ENCODE measurements at regions not wholly inside any gene's neighbourhood (a gene's known extent, or its start where the extent isn't known, plus 50 kb on each side); places are given as distances from the start of the nearest gene placed in this dataset.

- POLR2A ChIA-PET, result no interaction called here
- WGBS (ENCODE audit: low lambda C conversion rate), result 32% methylated on average over 3 of the region's 3 CpGs
- no peak overlapping the region for H3K27ac ChIP-seq (ENCODE audit: low read depth in 2 of 2, low read length in 1 of 2)
Measured at GRCh38 chr1:58156831-58157230, 389.7 kb downstream of the OMA1 start.

GRCh38 chr1:58156124-58156468 is 390.4 kb downstream of the OMA1 start:
- no peak overlapping the region for H3K4me2 ChIP-seq
- ChIA-PET CTCF (interaction anchor here (0.7 to 2.3 kb wide), 2 partner anchors 12 to 359 kb away, joined by 3 to 6 read pairs; no protein-coding TSS in a partner anchor), POLR2A (no interaction called here)
- H3K79me2 ChIP-seq (ENCODE audit: insufficient read depth), result no peaks in the 10 kb centered on the region
- H3K9me3 ChIP-seq, result no peaks in the 10 kb centered on the region
- no peaks in the 10 kb centered on the region for H3K36me3 ChIP-seq (replicated peaks in 1 of 2; ENCODE audit: control insufficient read depth in 1 of 2, insufficient read depth in 2 of 2, low read length in 1 of 2)
- H3F3A ChIP-seq (replicated peaks; ENCODE audit: insufficient read depth), result no peaks in the 10 kb centered on the region
- H3K9me2 ChIP-seq, result no peaks in the 10 kb centered on the region
- no peak overlapping the region for H3K9ac ChIP-seq
- no peaks in the 10 kb centered on the region for H4K20me1 ChIP-seq (ENCODE audit: insufficient read depth)
- DNase-seq, result no peak
- H2AFZ ChIP-seq (ENCODE audit: low read depth), result no peak overlapping the region
- TF ChIP-seq TCF12 (IDR thresholded peaks at IDR 0.05) (no peak), RCOR1 (IDR thresholded peaks at IDR 0.05; ENCODE audit: low read length) (no peak), IRF3 (IDR thresholded peaks at IDR 0.05; ENCODE audit: low read depth, low read length) (no peak), GATA2 (CRISPR knock-in tag; IDR thresholded peaks at IDR 0.05) (no peak), NFIC (IDR thresholded peaks at IDR 0.05; ENCODE audit: borderline replicate concordance) (no peak), FOXM1 (IDR thresholded peaks at IDR 0.05; ENCODE audit: low read depth) (no peak), MAX (IDR thresholded peaks at IDR 0.05; ENCODE audit: low read depth) (no peak)
- TF ChIP-seq, protein P1, sequence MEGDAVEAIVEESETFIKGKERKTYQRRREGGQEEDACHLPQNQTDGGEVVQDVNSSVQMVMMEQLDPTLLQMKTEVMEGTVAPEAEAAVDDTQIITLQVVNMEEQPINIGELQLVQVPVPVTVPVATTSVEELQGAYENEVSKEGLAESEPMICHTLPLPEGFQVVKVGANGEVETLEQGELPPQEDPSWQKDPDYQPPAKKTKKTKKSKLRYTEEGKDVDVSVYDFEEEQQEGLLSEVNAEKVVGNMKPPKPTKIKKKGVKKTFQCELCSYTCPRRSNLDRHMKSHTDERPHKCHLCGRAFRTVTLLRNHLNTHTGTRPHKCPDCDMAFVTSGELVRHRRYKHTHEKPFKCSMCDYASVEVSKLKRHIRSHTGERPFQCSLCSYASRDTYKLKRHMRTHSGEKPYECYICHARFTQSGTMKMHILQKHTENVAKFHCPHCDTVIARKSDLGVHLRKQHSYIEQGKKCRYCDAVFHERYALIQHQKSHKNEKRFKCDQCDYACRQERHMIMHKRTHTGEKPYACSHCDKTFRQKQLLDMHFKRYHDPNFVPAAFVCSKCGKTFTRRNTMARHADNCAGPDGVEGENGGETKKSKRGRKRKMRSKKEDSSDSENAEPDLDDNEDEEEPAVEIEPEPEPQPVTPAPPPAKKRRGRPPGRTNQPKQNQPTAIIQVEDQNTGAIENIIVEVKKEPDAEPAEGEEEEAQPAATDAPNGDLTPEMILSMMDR (IDR thresholded peaks at IDR 0.05), result no peak
- TF ChIP-seq, protein P2, sequence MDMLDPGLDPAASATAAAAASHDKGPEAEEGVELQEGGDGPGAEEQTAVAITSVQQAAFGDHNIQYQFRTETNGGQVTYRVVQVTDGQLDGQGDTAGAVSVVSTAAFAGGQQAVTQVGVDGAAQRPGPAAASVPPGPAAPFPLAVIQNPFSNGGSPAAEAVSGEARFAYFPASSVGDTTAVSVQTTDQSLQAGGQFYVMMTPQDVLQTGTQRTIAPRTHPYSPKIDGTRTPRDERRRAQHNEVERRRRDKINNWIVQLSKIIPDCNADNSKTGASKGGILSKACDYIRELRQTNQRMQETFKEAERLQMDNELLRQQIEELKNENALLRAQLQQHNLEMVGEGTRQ (IDR thresholded peaks at IDR 0.05; ENCODE audit: borderline replicate concordance, low read depth, low read length), result no peak
- no peak overlapping the region for H3K4me3 ChIP-seq (ENCODE audit: low read depth in 2 of 2, low read length in 1 of 2)
- no peak overlapping the region for H3K27ac ChIP-seq (ENCODE audit: low read depth in 2 of 2, low read length in 1 of 2)
- peaks cover 0 to 2% of the 10 kb centered on the region in 2 experiments; a peak in 2 of 4 replicates for H3K4me1 ChIP-seq (ENCODE audit: control insufficient read depth in 1 of 2, insufficient read depth in 2 of 2, low read depth in 1 of 2, low read length in 1 of 2)
- WGBS (ENCODE audit: low lambda C conversion rate), result 95% methylated on average over 1 of the region's 1 CpG
- H3K27me3 ChIP-seq (ENCODE audit: insufficient read depth), result no peaks in the 10 kb centered on the region

More at GRCh38 chr1:58156831-58157230, 389.7 kb downstream of the OMA1 start:
- H3K79me2 ChIP-seq (ENCODE audit: insufficient read depth), result no peaks in the 10 kb centered on the region
- no peaks in the 10 kb centered on the region for H4K20me1 ChIP-seq (ENCODE audit: insufficient read depth)
- H3K36me3 ChIP-seq (replicated peaks in 1 of 2; ENCODE audit: control insufficient read depth in 1 of 2, insufficient read depth in 2 of 2, low read length in 1 of 2), result no peaks in the 10 kb centered on the region
- no peak overlapping the region for H3K4me2 ChIP-seq
- no peaks in the 10 kb centered on the region for H3F3A ChIP-seq (replicated peaks; ENCODE audit: insufficient read depth)
- no peak overlapping the region for H3K9ac ChIP-seq
- TF ChIP-seq EZH2phosphoT487 (IDR thresholded peaks at IDR 0.05; ENCODE audit: borderline replicate concordance, low read depth) (no peak), CHD2 (IDR thresholded peaks at IDR 0.05; ENCODE audit: low read length, partially characterized antibody) (no peak), MXI1 (IDR thresholded peaks at IDR 0.05; ENCODE audit: low read depth, low read length) (no peak), IRF3 (IDR thresholded peaks at IDR 0.05; ENCODE audit: low read depth, low read length) (no peak)
- H3K9me3 ChIP-seq, result no peaks in the 10 kb centered on the region
- CTCF ChIA-PET, result no interaction called here
- no peak overlapping the region for H3K4me3 ChIP-seq (ENCODE audit: low read depth in 2 of 2, low read length in 1 of 2)
- no peaks in the 10 kb centered on the region for H3K27me3 ChIP-seq (ENCODE audit: insufficient read depth)
- H3K4me1 ChIP-seq (ENCODE audit: control insufficient read depth in 1 of 2, insufficient read depth in 2 of 2, low read depth in 1 of 2, low read length in 1 of 2), result peaks cover 0 to 2% of the 10 kb centered on the region in 2 experiments; a peak in 2 of 4 replicates
- DNase-seq, result no peak
- H3K9me2 ChIP-seq, result no peaks in the 10 kb centered on the region
- no peak overlapping the region for H2AFZ ChIP-seq (ENCODE audit: low read depth)

Measured in SK-N-SH (cell line).